GM12875 (cell line): ENCODE measurements at regions not wholly inside any gene's neighbourhood (a gene's known extent, or its start where the extent isn't known, plus 50 kb on each side); places are given as distances from the start of the nearest gene placed in this dataset.

Experiments
- H3K4me3 ChIP-seq: one replicate; pipeline ENCODE4 v1.5.1; 2011; ENCODE audit warnings: low read depth, low read length, control low read depth
- CTCF ChIP-seq: IDR thresholded peaks from 2 replicates; pipeline ENCODE4 v1.5.1; 2011; ENCODE audit warnings: low read depth, mild to moderate bottlenecking, control low read depth, inconsistent platforms, low read length, moderate library complexity, borderline replicate concordance; ENCODE audit not compliant: insufficient read depth

GRCh38 chr6:115706981-115707380 lies 353.7 kb downstream of the FRK start:
- TF ChIP-seq CTCF = no peak
- no peak overlapping the region for H3K4me3 ChIP-seq

GRCh38 chr6:115706324-115706723 lies 354.4 kb downstream of the FRK start:
- no peak overlapping the region for H3K4me3 ChIP-seq
- no peak for TF ChIP-seq CTCF

GRCh38 chr6:115704028-115704427 lies 356.7 kb downstream of the FRK start:
- no peak for TF ChIP-seq CTCF
- H3K4me3 ChIP-seq = no peak overlapping the region

GRCh38 chr6:115691433-115691832 lies 369.3 kb downstream of the FRK start:
- H3K4me3 ChIP-seq = no peak overlapping the region
- TF ChIP-seq CTCF = no peak

- H3K4me3 ChIP-seq = no peak overlapping the region
- no peak for TF ChIP-seq CTCF
Observed at GRCh38 chr6:115690854-115691253, 369.8 kb downstream of the FRK start.

GRCh38 chr6:115681978-115682775 lies 378.5 kb downstream of the FRK start:
- no peak for TF ChIP-seq CTCF
- H3K4me3 ChIP-seq = no peak overlapping the region

GRCh38 chr6:115680621-115681020 lies 380.1 kb downstream of the FRK start:
- TF ChIP-seq CTCF = no peak
- no peak overlapping the region for H3K4me3 ChIP-seq
